IPS-NIHi11 (cell line): ENCODE measurements at regions not wholly inside any gene's neighbourhood (a gene's known extent, or its start where the extent isn't known, plus 50 kb on each side); places are given as distances from the start of the nearest gene placed in this dataset.

Experiments
- DNase-seq: peaks from one replicate; pipeline ENCODE4 v3.0.0; 2012; ENCODE audit warnings: mixed read lengths, low spot score

GRCh38 chr4:64582492-64582891 lies 173.2 kb upstream of the TECRL start:
- peak; percentile 22 for DNase-seq

GRCh38 chr4:64581422-64581821 lies 172.2 kb upstream of the TECRL start:
- no peak for DNase-seq

GRCh38 chr4:64564126-64564525 lies 154.9 kb upstream of the TECRL start:
- no peak for DNase-seq

GRCh38 chr4:64559571-64559970 lies 150.3 kb upstream of the TECRL start:
- DNase-seq = no peak

- no peak for DNase-seq
These were observed 141.9 kb upstream of the TECRL start for GRCh38 chr4:64551125-64551524.

- DNase-seq = no peak
These were observed 136.3 kb upstream of the TECRL start for GRCh38 chr4:64545593-64545992.

- DNase-seq = peak; percentile 67
These were observed 130.1 kb upstream of the TECRL start for GRCh38 chr4:64539234-64539849.

GRCh38 chr4:64538219-64538618 lies 129.0 kb upstream of the TECRL start:
- DNase-seq = no peak

GRCh38 chr4:64533637-64534036 lies 124.4 kb upstream of the TECRL start:
- no peak for DNase-seq

- no peak for DNase-seq
These were observed 123.9 kb upstream of the TECRL start for GRCh38 chr4:64533159-64533558.

GRCh38 chr4:64520421-64520820 lies 111.2 kb upstream of the TECRL start:
- DNase-seq = no peak

- DNase-seq = no peak
These were observed 109.3 kb upstream of the TECRL start for GRCh38 chr4:64518600-64518999.

GRCh38 chr4:64516176-64516575 lies 106.9 kb upstream of the TECRL start:
- DNase-seq = no peak

GRCh38 chr4:64508089-64508488 lies 98.8 kb upstream of the TECRL start:
- no peak for DNase-seq

GRCh38 chr4:64503945-64504675 lies 94.9 kb upstream of the TECRL start:
- DNase-seq = no peak

GRCh38 chr4:64503416-64503815 lies 94.2 kb upstream of the TECRL start:
- DNase-seq = no peak

GRCh38 chr4:64497491-64497890 lies 88.2 kb upstream of the TECRL start:
- DNase-seq = no peak

- no peak for DNase-seq
These were observed 86.7 kb upstream of the TECRL start for GRCh38 chr4:64495946-64496345.

GRCh38 chr4:64489628-64490027 lies 80.4 kb upstream of the TECRL start:
- DNase-seq = no peak

- DNase-seq = no peak
These were observed 70.1 kb upstream of the TECRL start for GRCh38 chr4:64479338-64479737.

- DNase-seq = no peak
These were observed 67.9 kb upstream of the TECRL start for GRCh38 chr4:64477127-64477526.

- no peak for DNase-seq
These were observed 56.0 kb upstream of the TECRL start for GRCh38 chr4:64465263-64465662.

- DNase-seq = no peak
These were observed 55.3 kb upstream of the TECRL start for GRCh38 chr4:64464581-64464980.
